Endothelial cell of umbilical vein (primary cell): ENCODE measurements at regions not wholly inside any gene's neighbourhood (a gene's known extent, or its start where the extent isn't known, plus 50 kb on each side); places are given as distances from the start of the nearest gene placed in this dataset.

ENCODE experiments used
- BruUV-seq: library from RNA; stranded (reverse); fragments of 400-500 nt; replicated peaks from 2 replicates; lab custom pipeline; 2021; lab: Mats Ljungman, UMichigan
- CTCF ChIA-PET: fragments of 300-600, 350-600 bp; sonication (Branson Sonifier 250); formaldehyde crosslinking; loops from one replicate; lab custom pipeline; 2021; ENCODE audit warnings: antibody characterized with exemption, inconsistent platforms; lab: Charles Lee
- POLR2A ChIA-PET: fragments of 300-600, 350-600 bp; sonication (Branson Sonifier 250); formaldehyde crosslinking; loops from one replicate; lab custom pipeline; 2021; ENCODE audit warnings: antibody characterized with exemption, inconsistent platforms; lab: Charles Lee
- DNase-seq: peaks from one replicate; pipeline ENCODE4 v3.0.0-alpha.2; 2011; ENCODE audit warnings: low read depth, low spot score
- FAIRE-seq: peaks from 2 replicates; lab custom pipeline; 2011; peaks lifted over from hg19 to GRCh38; lab: Jason Lieb, UNC
- H2AFZ ChIP-seq: 2 replicates; pipeline ENCODE4 v1.6.0; 2012; ENCODE audit warnings: low read depth, low read length, control low read depth, inconsistent platforms
- H3K27ac ChIP-seq: 2 replicates; pipeline ENCODE4 v1.5.1; 2011; ENCODE audit warnings: low read depth, mild to moderate bottlenecking, control low read depth, low read length, moderate library complexity; ENCODE audit not compliant: insufficient read depth
- H3K27me3 ChIP-seq, 2 experiments: 2 replicates each; pipeline versions ENCODE4 v1.6.0 to v1.6.1; 2011; ENCODE audit warnings: low read length in 2 of 2, mixed read lengths in 1 of 2; ENCODE audit not compliant: control insufficient read depth in 2 of 2, insufficient read depth in 2 of 2
- H3K36me3 ChIP-seq, 2 experiments: 2 replicates in 1 of 2; 3 replicates in 1 of 2; pipeline ENCODE4 v1.5.1; 2011; ENCODE audit warnings: low read length in 2 of 2, mild to moderate bottlenecking in 1 of 2, moderate library complexity in 1 of 2; ENCODE audit not compliant: control insufficient read depth in 2 of 2, insufficient read depth in 2 of 2; ENCODE audit errors: extremely low read depth in 1 of 2
- H3K4me1 ChIP-seq: 3 replicates; pipeline ENCODE4 v1.5.1; 2011; ENCODE audit warnings: mild to moderate bottlenecking, low read length; ENCODE audit not compliant: control insufficient read depth, insufficient read depth; ENCODE audit errors: extremely low read depth
- H3K4me2 ChIP-seq: 2 replicates; pipeline ENCODE4 v1.6.1; 2011; ENCODE audit warnings: low read length, control low read depth, mixed read lengths; ENCODE audit not compliant: insufficient read depth
- H3K4me3 ChIP-seq, 3 experiments: fragments of 200-600 bp in 1 of 3; sonication (generic), shearing (Covaris generic) in 1 of 3; replicated peaks in 1 of 3; 2 replicates each; pipeline ENCODE4 v1.5.1; 2011 to 2016; ENCODE audit warnings: control low read depth in 3 of 3, low read length in 3 of 3, mild to moderate bottlenecking in 2 of 3, inconsistent platforms in 1 of 3, low read depth in 1 of 3, moderate library complexity in 1 of 3; ENCODE audit not compliant: insufficient read depth in 1 of 3
- H3K79me2 ChIP-seq: 2 replicates; pipeline ENCODE4 v1.6.0; 2012; ENCODE audit warnings: low read length, inconsistent platforms; ENCODE audit not compliant: control insufficient read depth, insufficient read depth
- H3K9ac ChIP-seq: replicated peaks from 2 replicates; pipeline ENCODE3; 2011; ENCODE audit warnings: low read length, control low read depth; ENCODE audit not compliant: insufficient read depth; ENCODE audit errors: extremely low read depth
- H3K9me1 ChIP-seq: replicated peaks from 3 replicates; pipeline ENCODE4 v1.6.0; 2011; ENCODE audit warnings: mild to moderate bottlenecking, low read length; ENCODE audit not compliant: control insufficient read depth, insufficient read depth; ENCODE audit errors: extremely low read depth
- H3K9me3 ChIP-seq: replicated peaks from 2 replicates; pipeline ENCODE4 v1.5.1; 2012; ENCODE audit warnings: low read length, inconsistent platforms; ENCODE audit not compliant: control insufficient read depth, insufficient read depth
- H4K20me1 ChIP-seq: replicated peaks from 2 replicates; pipeline ENCODE3; 2011; ENCODE audit warnings: mild to moderate bottlenecking, low read length; ENCODE audit not compliant: control insufficient read depth, insufficient read depth; ENCODE audit errors: extremely low read depth
- CTCF ChIP-seq, 2 donors: IDR thresholded peaks; 1 replicate in 1 of 2; 2 replicates in 1 of 2; pipeline ENCODE4 v1.5.1; 2011; ENCODE audit warnings: low read length in 2 of 2, mild to moderate bottlenecking in 2 of 2, moderate library complexity in 2 of 2, control low read depth in 1 of 2, inconsistent platforms in 1 of 2, low read depth in 1 of 2; ENCODE audit not compliant: insufficient read depth in 1 of 2; ENCODE audit errors: extremely low read depth in 1 of 2
- EZH2 ChIP-seq: IDR thresholded peaks from 2 replicates; pipeline ENCODE4 v1.6.1; 2012; ENCODE audit warnings: borderline replicate concordance, low read depth, mild to moderate bottlenecking, moderate library complexity, low read length, inconsistent platforms; ENCODE audit not compliant: severe bottlenecking
- FOS ChIP-seq: IDR thresholded peaks from 2 replicates; pipeline ENCODE4 v1.6.1; 2011; ENCODE audit warnings: mild to moderate bottlenecking, low read length, moderate library complexity, borderline replicate concordance; ENCODE audit not compliant: insufficient read depth
- MAX ChIP-seq: IDR thresholded peaks from 2 replicates; pipeline ENCODE4 v1.6.1; 2011; ENCODE audit not compliant: insufficient read depth, insufficient read length
- POLR2A ChIP-seq: IDR thresholded peaks from 2 replicates; pipeline ENCODE4 v1.6.1; 2012; ENCODE audit warnings: low read depth, mild to moderate bottlenecking, control low read depth, low read length
- dilution Hi-C: fragments of 300-500 bp; cut with MboI; formaldehyde crosslinking; loops from one replicate; pipeline ENCODE4 v1.15.0; 2019; ENCODE audit warnings: low sequenced_read_pairs; ENCODE audit not compliant: extremely low pct_ligation_motif_present
- intact Hi-C: fragments of 100-400 bp; cut with micrococcal nuclease; formaldehyde crosslinking; loops from one replicate; pipeline ENCODE4 v1.10.0; 2022

GRCh38 chr17:12567077-12568053 lies 98.3 kb upstream of the MYOCD start:
- no peak overlapping the region for H3K27ac ChIP-seq
- H3K4me1 ChIP-seq = no peaks in the 10 kb centered on the region
- intact Hi-C loops = no loop called here
- H3K27me3 ChIP-seq = no peaks in the 10 kb centered on the region
- TF ChIP-seq CTCF (IDR thresholded peaks at IDR 0.05; ENCODE audit: extremely low read depth in 1 of 2, insufficient read depth in 1 of 2, low read depth in 1 of 2, low read length in 2 of 2) (no peak), MAX (no peak), POLR2A (no peak), EZH2 (no peak), FOS (no peak)
- no TSS peak for BruUV-seq
- FAIRE-seq (no peak), DNase-seq (no peak)
- no peak overlapping the region for H3K4me2 ChIP-seq
- no peak overlapping the region for H3K9ac ChIP-seq
- H4K20me1 ChIP-seq = no peaks in the 10 kb centered on the region
- H3K36me3 ChIP-seq = no peaks in the 10 kb centered on the region
- H3K4me3 ChIP-seq = no peak overlapping the region
- CTCF ChIA-PET = interaction anchor here (1.6 kb wide), 1 partner anchor 22 kb away, joined by 4 read pairs; no protein-coding TSS in a partner anchor
- POLR2A ChIA-PET = no interaction called here
- no peaks in the 10 kb centered on the region for H3K79me2 ChIP-seq
- no peaks in the 10 kb centered on the region for H3K9me1 ChIP-seq
- H2AFZ ChIP-seq = no peak overlapping the region
- dilution Hi-C loops = no loop called here
- peaks cover 3% of the 10 kb centered on the region for H3K9me3 ChIP-seq
